ENCODE measurements at regions not wholly inside any gene's neighbourhood (a gene's known extent, or its start where the extent isn't known, plus 50 kb on each side); places are given as distances from the start of the nearest gene placed in this dataset.
A peak's percentile ranks its signal among the peaks of the same experiment; 100 is the strongest.

GRCh38 chr7:42315631-42316030 lies 78.6 kb upstream of the GLI3 start:
- H3K4me3 ChIP-seq (replicated peaks in 1 of 2; ENCODE audit: low read depth in 2 of 2, low read length in 2 of 2): no peak overlapping the region
- no peak for TF ChIP-seq CTCF (IDR thresholded peaks at IDR 0.05; ENCODE audit: low read depth, low read length)

GRCh38 chr7:42315103-42315502 lies 78.1 kb upstream of the GLI3 start:
- DNase-seq (ENCODE audit: low read depth in 2 of 2): peak in 1 of 2 donors; percentile 57
- TF ChIP-seq CTCF (IDR thresholded peaks at IDR 0.05; ENCODE audit: low read depth, low read length): no peak
- H3K4me3 ChIP-seq (replicated peaks in 1 of 2; ENCODE audit: low read depth in 2 of 2, low read length in 2 of 2): no peak overlapping the region

More at GRCh38 chr7:42315631-42316030, 78.6 kb upstream of the GLI3 start:
- DNase-seq (ENCODE audit: low read depth in 2 of 2): peak in 1 of 2 donors; percentile 71

- no peak overlapping the region for H3K4me3 ChIP-seq (replicated peaks in 1 of 2; ENCODE audit: low read depth in 2 of 2, low read length in 2 of 2)
- TF ChIP-seq CTCF (IDR thresholded peaks at IDR 0.05; ENCODE audit: low read depth, low read length): no peak
- peak in 1 of 2 donors; percentile 32 for DNase-seq (ENCODE audit: low read depth in 2 of 2)
These were observed 77.7 kb upstream of the GLI3 start for GRCh38 chr7:42314696-42315095.

- TF ChIP-seq CTCF (IDR thresholded peaks at IDR 0.05; ENCODE audit: low read depth, low read length): no peak
- no peak overlapping the region for H3K4me3 ChIP-seq (replicated peaks in 1 of 2; ENCODE audit: low read depth in 2 of 2, low read length in 2 of 2)
- DNase-seq (ENCODE audit: low read depth in 2 of 2): no peak
These were observed 74.2 kb upstream of the GLI3 start for GRCh38 chr7:42311195-42311594.

GRCh38 chr7:42292991-42293521 lies 56.0 kb upstream of the GLI3 start:
- no peak overlapping the region for H3K4me3 ChIP-seq (replicated peaks in 1 of 2; ENCODE audit: low read depth in 2 of 2, low read length in 2 of 2)
- TF ChIP-seq CTCF (IDR thresholded peaks at IDR 0.05; ENCODE audit: low read depth, low read length): no peak
- DNase-seq (ENCODE audit: low read depth in 2 of 2): no peak

GRCh38 chr7:42289473-42289872 lies 52.5 kb upstream of the GLI3 start:
- no peak for TF ChIP-seq CTCF (IDR thresholded peaks at IDR 0.05; ENCODE audit: low read depth, low read length)
- no peak overlapping the region for H3K4me3 ChIP-seq (replicated peaks in 1 of 2; ENCODE audit: low read depth in 2 of 2, low read length in 2 of 2)
- DNase-seq (ENCODE audit: low read depth in 2 of 2): no peak
